ENCODE measurements at regions not wholly inside any gene's neighbourhood (a gene's known extent, or its start where the extent isn't known, plus 50 kb on each side); places are given as distances from the start of the nearest gene placed in this dataset.

DNA sequence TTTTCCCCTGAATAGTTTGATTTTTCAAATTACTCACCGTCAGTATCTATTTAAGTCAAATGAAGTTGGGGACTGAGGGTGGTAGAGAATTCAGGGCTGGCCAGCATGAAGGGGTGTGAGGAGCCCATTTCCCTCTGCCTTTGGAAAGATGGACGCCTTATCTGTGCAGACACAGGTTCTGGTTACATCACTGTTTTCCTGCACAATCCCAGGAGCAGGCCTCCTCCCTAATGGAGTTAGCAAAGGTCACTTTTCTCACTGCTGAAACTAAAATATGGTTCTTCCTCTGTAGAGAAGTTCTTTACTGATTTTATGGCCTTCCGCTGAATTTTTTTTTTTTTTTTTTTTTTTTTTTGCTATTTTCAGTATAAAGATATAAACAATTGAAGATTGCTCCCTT is 69.1 kb downstream of the FOXD1 start:
- Histone ChIP-seq H3K27me3 (replicated peaks in 1 of 2; ENCODE audit: control insufficient read depth in 2 of 2, insufficient read depth in 2 of 2, low read length in 1 of 2) (peaks cover 11 to 16% of the 10 kb centered on the region in 2 experiments), H3K4me2 (ENCODE audit: control insufficient read depth, insufficient read depth) (no peak overlapping the region), H3K4me1 (ENCODE audit: control insufficient read depth, insufficient read depth, low read length) (no peaks in the 10 kb centered on the region), H2AFZ (ENCODE audit: control insufficient read depth, low read depth, low read length) (no peak overlapping the region), H3K79me2 (ENCODE audit: control insufficient read depth, insufficient read depth, low read length) (no peaks in the 10 kb centered on the region), H3K36me3 (ENCODE audit: control insufficient read depth in 2 of 2, insufficient read depth in 2 of 2, low read length in 1 of 2) (no peaks in the 10 kb centered on the region), H3K9me3 (replicated peaks; ENCODE audit: control insufficient read depth, insufficient read depth, low read length) (peaks cover 17% of the 10 kb centered on the region; the same call in 1 of the 3 replicates), H3K9ac (ENCODE audit: control insufficient read depth, insufficient read depth, low read length) (no peak overlapping the region), H3K4me3 (no peak overlapping the region), H4K20me1 (ENCODE audit: control insufficient read depth, insufficient read depth) (no peaks in the 10 kb centered on the region), H3K27ac (ENCODE audit: control insufficient read depth, insufficient read depth) (no peak overlapping the region)
- ChIA-PET CTCF (no interaction called here), RAD21 (ENCODE audit: unreplicated experiment) (no interaction called here), SMC1A (ENCODE audit: uncharacterized antibody, unreplicated experiment) (no interaction called here), POLR2A (no interaction called here)
- in situ Hi-C loops (cut with MboI): no loop called here
- intact Hi-C loops (cut with micrococcal nuclease; ENCODE audit: unreplicated experiment): loop anchor here (5.0 kb wide), 1 partner anchor 72 kb away; no protein-coding TSS in a partner anchor
- WGBS (ENCODE audit: insufficient coverage, insufficient replicate concordance, low lambda C conversion rate, missing lambda C conversion rate): 72% methylated on average over 2 of the region's 3 CpGs
- DNase-seq (ENCODE audit: low read depth, low spot score) (no peak), FAIRE-seq (no peak), ATAC-seq (no peak)
- no TSS peak for BruUV-seq (replicated peaks)
- no peak for TF ChIP-seq ATF7 (IDR thresholded peaks at IDR 0.05; ENCODE audit: low read depth)
- no peak for TF ChIP-seq NBN (IDR thresholded peaks at IDR 0.05)
- TF ChIP-seq E4F1 (IDR thresholded peaks at IDR 0.05; ENCODE audit: borderline replicate concordance, partially characterized antibody): no peak
- no peak for TF ChIP-seq KAT2A (conservative IDR thresholded peaks at IDR 0.05; ENCODE audit: control insufficient read depth, low read depth, low read length)
- TF ChIP-seq, protein P1, sequence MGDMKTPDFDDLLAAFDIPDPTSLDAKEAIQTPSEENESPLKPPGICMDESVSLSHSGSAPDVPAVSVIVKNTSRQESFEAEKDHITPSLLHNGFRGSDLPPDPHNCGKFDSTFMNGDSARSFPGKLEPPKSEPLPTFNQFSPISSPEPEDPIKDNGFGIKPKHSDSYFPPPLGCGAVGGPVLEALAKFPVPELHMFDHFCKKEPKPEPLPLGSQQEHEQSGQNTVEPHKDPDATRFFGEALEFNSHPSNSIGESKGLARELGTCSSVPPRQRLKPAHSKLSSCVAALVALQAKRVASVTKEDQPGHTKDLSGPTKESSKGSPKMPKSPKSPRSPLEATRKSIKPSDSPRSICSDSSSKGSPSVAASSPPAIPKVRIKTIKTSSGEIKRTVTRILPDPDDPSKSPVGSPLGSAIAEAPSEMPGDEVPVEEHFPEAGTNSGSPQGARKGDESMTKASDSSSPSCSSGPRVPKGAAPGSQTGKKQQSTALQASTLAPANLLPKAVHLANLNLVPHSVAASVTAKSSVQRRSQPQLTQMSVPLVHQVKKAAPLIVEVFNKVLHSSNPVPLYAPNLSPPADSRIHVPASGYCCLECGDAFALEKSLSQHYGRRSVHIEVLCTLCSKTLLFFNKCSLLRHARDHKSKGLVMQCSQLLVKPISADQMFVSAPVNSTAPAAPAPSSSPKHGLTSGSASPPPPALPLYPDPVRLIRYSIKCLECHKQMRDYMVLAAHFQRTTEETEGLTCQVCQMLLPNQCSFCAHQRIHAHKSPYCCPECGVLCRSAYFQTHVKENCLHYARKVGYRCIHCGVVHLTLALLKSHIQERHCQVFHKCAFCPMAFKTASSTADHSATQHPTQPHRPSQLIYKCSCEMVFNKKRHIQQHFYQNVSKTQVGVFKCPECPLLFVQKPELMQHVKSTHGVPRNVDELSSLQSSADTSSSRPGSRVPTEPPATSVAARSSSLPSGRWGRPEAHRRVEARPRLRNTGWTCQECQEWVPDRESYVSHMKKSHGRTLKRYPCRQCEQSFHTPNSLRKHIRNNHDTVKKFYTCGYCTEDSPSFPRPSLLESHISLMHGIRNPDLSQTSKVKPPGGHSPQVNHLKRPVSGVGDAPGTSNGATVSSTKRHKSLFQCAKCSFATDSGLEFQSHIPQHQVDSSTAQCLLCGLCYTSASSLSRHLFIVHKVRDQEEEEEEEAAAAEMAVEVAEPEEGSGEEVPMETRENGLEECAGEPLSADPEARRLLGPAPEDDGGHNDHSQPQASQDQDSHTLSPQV (IDR thresholded peaks at IDR 0.05): no peak
- TF ChIP-seq CREB1 (IDR thresholded peaks at IDR 0.05; ENCODE audit: low read depth): no peak
- TF ChIP-seq MYC (IDR thresholded peaks at IDR 0.05; ENCODE audit: insufficient read depth, insufficient read length, insufficient replicate concordance, low read length, severe bottlenecking): no peak
- TF ChIP-seq EED (IDR thresholded peaks at IDR 0.05; ENCODE audit: low read depth): no peak
- TF ChIP-seq CEBPB (IDR thresholded peaks at IDR 0.05; ENCODE audit: borderline replicate concordance in 1 of 2, low read depth in 2 of 2, low read length in 2 of 2): no peak
- TF ChIP-seq NR2C1 (IDR thresholded peaks at IDR 0.05): no peak
- no peak for TF ChIP-seq NFYB (IDR thresholded peaks at IDR 0.05; ENCODE audit: insufficient read depth, low read depth, low read length)
- no peak for TF ChIP-seq MTA2 (IDR thresholded peaks at IDR 0.05; ENCODE audit: low read depth)
- TF ChIP-seq, protein P2, sequence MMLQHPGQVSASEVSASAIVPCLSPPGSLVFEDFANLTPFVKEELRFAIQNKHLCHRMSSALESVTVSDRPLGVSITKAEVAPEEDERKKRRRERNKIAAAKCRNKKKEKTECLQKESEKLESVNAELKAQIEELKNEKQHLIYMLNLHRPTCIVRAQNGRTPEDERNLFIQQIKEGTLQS (IDR thresholded peaks at IDR 0.05; ENCODE audit: borderline replicate concordance, extremely low read depth, low read depth, low read length): no peak
- TF ChIP-seq PAX5 (IDR thresholded peaks at IDR 0.05; ENCODE audit: borderline replicate concordance, low read depth, low read length): no peak
- no peak for TF ChIP-seq SPI1 (IDR thresholded peaks at IDR 0.05; ENCODE audit: borderline replicate concordance, insufficient read depth, low read depth, low read length)
